GM18519 (cell line): ENCODE measurements at regions not wholly inside any gene's neighbourhood (a gene's known extent, or its start where the extent isn't known, plus 50 kb on each side); places are given as distances from the start of the nearest gene placed in this dataset.
"Not testable (repeated sequence)": the region's sequence is repeated elsewhere in the genome, so short reads cannot be mapped to it uniquely, and the experiment has no call there.

Experiments used
- ATAC-seq: cut with Tn5 transposase; IDR thresholded peaks from one replicate; pipeline ENCODE4 v1.9.1; 2021; ENCODE audit warnings: mild to moderate bottlenecking, moderate library complexity; ENCODE audit not compliant: unreplicated experiment, low FRiP score

GRCh38 chr6:82624251-82624650, 260.6 kb downstream of the TPBG start:
- no peak for ATAC-seq

- ATAC-seq = not testable (repeated sequence)
Measured at GRCh38 chr6:82626946-82627345, 263.3 kb downstream of the TPBG start.

- ATAC-seq = no peak
Measured at GRCh38 chr6:82629921-82630320, 266.3 kb downstream of the TPBG start.

GRCh38 chr6:82641677-82642076, 278.1 kb downstream of the TPBG start:
- ATAC-seq = no peak

DNA sequence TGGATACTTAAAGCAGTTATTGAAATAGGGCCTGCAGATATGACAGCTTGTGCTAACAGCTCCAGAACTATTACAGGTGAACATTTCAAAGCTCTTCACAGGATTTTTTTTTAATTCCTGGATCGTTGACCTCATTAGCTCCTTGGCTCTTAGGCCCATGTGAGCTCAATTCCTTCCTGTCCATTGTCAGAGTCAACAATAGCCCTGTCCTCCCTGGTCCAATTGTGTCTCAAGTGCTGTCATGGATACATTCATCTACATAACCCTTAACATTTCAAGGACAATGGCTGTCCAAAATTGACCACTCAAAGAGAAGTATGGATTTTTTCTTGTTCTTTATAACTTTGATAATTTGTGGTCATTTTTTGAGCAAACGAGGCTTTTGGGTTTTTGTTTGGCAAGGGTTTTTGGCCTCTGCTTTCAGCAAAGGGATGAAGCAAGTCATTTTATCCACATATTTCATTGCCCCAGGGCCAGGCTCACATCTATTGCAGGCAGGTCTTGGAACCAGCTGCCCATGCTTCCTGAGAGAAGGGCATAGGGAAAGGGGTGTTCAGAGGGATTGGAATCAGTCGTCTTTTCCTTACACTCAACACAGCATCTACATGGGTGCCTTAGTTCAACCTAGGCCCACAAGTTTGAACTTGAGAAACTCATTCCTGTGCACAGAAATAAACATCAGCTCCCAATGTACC, 282.1 kb downstream of the TPBG start:
- ATAC-seq = no peak

- ATAC-seq = no peak
Measured at GRCh38 chr6:82646231-82646615, 282.6 kb downstream of the TPBG start.

GRCh38 chr6:82651845-82652335, 288.3 kb downstream of the TPBG start:
- ATAC-seq = no peak

DNA sequence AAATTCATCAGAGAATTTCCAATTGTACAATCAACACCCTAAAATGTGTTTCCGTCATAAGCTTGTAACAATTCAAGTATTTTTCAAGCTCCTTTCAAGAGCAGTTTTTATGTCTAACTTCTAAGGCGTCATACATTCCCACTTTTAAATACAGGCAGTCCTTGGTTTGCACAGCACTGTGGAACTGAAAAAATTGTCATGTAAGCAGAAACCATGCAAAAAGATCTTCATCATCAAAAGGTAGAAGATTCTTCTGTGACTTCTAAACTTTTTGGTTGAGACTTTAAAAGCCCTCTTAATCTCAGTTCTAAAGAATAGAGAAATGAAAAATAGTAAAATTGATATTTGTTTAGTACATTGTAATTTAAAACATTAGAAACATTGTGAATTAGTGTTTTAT, 315.6 kb downstream of the TPBG start:
- no peak for ATAC-seq

DNA sequence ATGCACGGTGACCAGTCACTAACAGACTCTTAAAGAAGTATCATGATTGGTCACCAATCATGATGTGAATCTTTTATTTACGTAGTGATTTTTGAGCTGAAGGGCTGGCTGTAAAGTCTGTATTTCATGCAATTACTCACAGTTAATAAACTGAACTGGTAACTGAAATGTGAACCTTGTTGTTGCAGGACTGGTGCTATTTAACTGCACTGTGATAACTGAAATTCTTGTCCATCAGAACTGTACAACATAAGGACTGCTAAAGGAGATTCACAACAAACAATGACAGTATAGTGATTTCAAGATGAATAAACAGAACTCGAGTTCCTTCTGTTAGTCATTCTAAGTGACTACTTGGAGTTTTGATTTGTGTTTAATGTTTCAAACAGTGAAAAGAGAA, 316.6 kb downstream of the TPBG start:
- no peak for ATAC-seq

GRCh38 chr6:82681119-82681714, 317.6 kb downstream of the TPBG start:
- ATAC-seq = no peak

GRCh38 chr6:82686719-82687118, 323.1 kb downstream of the TPBG start:
- no peak for ATAC-seq

- ATAC-seq = no peak
Measured at GRCh38 chr6:82687855-82688254, 324.2 kb downstream of the TPBG start.

DNA sequence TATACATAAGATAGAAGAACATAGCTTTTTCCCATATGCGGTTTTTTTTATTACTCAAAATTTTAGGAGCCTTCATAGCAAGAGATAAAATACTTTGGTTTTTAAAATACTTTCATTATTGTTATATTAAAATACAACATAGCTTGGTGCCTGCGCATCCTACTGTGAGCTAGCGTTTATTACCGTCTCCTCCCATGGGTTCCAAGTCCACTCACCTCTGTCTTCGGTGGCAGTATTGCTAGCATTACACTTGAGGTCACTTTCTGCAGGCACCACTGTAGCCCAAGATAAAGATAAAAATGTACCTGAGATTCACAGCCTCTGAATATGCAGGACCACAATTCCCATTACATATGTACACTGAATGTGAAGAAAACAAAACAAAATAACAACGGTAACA, 326.7 kb downstream of the TPBG start:
- ATAC-seq = no peak

DNA sequence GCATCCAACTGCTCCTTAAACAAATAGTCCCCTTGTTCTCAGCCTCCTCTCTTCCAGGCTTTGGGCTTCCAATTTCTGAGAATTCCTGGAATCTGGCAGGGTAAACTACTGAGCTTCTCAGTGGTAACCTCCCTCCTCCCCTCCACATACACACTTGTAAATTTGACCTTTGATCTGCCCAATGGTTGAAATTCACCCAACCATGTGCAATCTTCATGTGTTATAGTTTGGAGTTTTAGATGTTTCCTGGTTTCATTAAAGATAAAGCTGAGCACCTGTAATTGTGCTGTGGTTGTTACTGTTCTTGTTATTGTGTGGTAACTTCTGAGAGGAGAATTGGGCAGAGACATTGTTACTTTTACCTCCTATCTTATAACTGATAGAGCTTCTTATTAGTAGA, 328.4 kb downstream of the TPBG start:
- ATAC-seq = no peak

DNA sequence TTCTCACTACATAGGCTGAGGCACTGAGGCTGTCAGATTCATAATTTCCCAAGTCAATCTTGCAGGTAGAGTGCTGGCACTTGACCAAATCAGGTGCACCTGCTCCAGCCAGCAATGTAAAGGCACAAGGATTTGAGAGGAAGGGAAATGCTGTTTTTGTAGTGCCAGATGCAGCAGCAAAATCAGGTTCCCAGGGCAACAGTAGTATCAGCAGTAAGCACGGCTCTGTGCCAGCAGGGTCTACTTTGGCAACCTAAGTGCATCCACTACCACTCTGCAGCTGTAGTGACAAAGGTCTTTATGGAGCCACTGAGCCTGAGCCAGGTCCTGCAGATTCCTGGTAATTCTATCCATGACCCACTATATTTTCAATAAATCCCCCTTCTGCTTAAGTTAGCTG, 329.5 kb downstream of the TPBG start:
- no peak for ATAC-seq

DNA sequence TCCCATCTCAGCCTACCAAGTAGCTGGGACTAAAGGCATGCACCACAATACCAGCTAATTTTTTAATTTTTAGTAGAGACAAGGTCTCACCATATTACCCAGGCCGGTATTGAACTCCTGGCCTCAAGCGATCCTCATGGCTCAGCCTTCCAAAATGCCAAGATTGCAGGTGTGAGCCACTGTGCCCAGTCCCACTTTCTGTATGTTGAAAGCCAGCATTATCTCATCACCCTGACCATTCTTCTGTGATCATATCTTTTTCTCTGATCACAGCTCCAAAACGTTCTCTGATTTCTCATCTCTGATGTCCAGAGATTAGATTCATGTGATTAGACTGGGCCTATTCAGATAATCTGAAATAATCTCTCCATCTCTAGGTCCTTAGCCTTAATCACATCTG, 337.7 kb downstream of the TPBG start:
- ATAC-seq = no peak

- ATAC-seq = no peak
Measured at GRCh38 chr6:82702574-82702973, 339.0 kb downstream of the TPBG start.

GRCh38 chr6:82703230-82703629, 339.6 kb downstream of the TPBG start:
- ATAC-seq = no peak

GRCh38 chr6:82704045-82704444, 340.4 kb downstream of the TPBG start:
- no peak for ATAC-seq

DNA sequence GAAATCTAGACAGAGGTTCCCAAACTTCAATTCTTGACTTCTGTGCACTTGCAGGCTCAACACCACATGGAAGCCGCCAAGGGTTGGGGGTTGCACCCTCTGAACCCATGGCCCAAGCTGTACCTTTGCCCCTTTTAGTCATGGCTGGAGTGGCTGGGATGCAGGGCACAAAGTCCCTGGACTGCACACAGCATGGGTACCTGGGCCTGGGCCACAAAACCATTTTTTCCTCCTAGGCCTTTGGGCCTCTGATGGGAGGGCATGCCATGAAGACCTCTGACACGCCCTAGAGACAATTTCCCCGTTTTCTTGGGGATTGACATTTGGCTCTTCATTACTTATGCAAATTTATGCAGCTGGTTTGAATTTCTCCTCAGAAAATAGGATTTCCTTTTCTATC, 342.0 kb downstream of the TPBG start:
- no peak for ATAC-seq

DNA sequence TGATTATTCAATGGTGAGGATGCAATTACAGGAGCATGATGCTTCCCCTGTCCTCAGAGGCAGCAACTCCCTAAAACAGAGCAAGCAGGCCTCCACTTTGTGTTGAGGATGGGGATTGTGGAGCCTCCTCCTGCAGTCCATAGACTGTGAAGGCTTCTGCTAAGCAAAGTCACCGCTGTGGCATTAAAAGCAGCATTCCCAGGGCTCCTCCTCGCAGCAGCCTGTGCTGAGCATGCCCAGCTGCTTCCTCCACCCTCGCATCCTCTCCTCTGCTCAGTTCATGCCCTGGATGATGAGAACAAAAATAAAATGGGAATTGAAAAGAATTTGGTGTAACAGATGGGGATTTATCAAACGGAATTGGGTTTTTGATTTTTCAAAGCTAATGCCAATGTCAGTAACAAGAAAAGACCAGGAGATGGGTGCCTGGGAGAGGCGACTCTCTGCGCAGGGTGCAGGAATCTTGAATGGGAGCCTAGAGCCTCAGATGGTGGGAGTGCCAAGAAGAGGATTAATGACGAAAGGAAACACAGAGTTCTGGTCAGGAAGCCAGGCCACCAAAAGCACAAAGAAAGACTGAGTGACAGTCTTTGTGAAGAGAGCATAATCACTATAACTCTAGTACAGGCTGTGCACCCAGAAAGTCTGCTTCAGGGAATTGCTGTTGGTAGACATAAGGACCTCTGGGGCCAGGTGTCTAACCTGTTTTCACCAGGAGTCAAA, 347.6 kb downstream of the TPBG start:
- no peak for ATAC-seq

DNA sequence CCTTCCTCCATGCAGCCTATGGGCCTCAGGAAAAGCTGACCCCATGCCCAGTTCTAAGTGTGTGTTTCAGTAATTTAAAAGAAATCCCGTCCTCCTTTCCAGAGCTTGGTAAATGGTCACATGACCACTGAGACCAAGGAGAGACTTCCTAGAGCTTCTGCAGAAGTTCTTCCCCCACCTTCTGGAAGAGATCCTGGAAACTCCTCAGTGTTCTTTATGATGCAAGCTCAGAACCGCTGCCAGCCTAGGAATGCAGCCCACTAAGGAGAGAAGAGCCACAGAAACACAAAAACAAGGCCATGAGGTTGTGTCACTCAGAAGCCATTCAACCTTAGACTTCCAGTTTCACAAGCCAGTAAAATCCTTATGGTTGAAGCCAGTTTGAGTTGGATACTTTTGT, 348.4 kb downstream of the TPBG start:
- ATAC-seq = no peak
